Panc1 (cell line): ENCODE measurements at regions not wholly inside any gene's neighbourhood (a gene's known extent, or its start where the extent isn't known, plus 50 kb on each side); places are given as distances from the start of the nearest gene placed in this dataset.
"Not testable (repeated sequence)": the region's sequence is repeated elsewhere in the genome, so short reads cannot be mapped to it uniquely, and the experiment has no call there.

Source experiments
- ATAC-seq: fragments of 200-7000 bp; cut with Tn5 transposase; 2 replicates; pipeline ENCODE4 v1.9.1; 2020; ENCODE audit warnings: mild to moderate bottlenecking, moderate library complexity
- BruUV-seq: library from RNA; stranded (reverse); fragments of 400-500 nt; replicated peaks from 2 replicates; lab custom pipeline; 2021; lab: Mats Ljungman, UMichigan
- CTCF ChIA-PET: fragments of 300-600 bp; sonication (Branson Sonifier 250); formaldehyde crosslinking; loops from one replicate; lab custom pipeline; 2022; ENCODE audit warnings: antibody characterized with exemption; lab: Charles Lee
- POLR2A ChIA-PET: fragments of 300-600 bp; sonication (Branson Sonifier 250); formaldehyde crosslinking; loops from one replicate; lab custom pipeline; 2022; ENCODE audit warnings: antibody characterized with exemption; lab: Charles Lee
- DNase-seq: peaks from one replicate; pipeline ENCODE4 v3.0.0-alpha.2; 2010; ENCODE audit warnings: low read depth, low spot score
- H3K27ac ChIP-seq: 2 replicates; pipeline ENCODE4 v1.5.1; 2011; ENCODE audit warnings: mild to moderate bottlenecking, low read length, inconsistent platforms
- H3K27me3 ChIP-seq: fragments of 200-500 bp; sonication (Bioruptor generic); 2 replicates; pipeline ENCODE4 v1.6.0; 2014; ENCODE audit warnings: low read length, inconsistent platforms; ENCODE audit not compliant: control insufficient read depth, insufficient read depth
- H3K36me3 ChIP-seq: fragments of 200-500 bp; sonication (Bioruptor generic); 2 replicates; pipeline ENCODE4 v1.5.1; 2014; ENCODE audit warnings: inconsistent platforms, mild to moderate bottlenecking, low read length, moderate library complexity; ENCODE audit not compliant: control insufficient read depth, insufficient read depth
- H3K4me1 ChIP-seq: 2 replicates; pipeline ENCODE4 v1.5.1; 2011; ENCODE audit warnings: inconsistent platforms, mild to moderate bottlenecking, low read length, moderate library complexity; ENCODE audit not compliant: control insufficient read depth, insufficient read depth
- H3K4me3 ChIP-seq, 2 experiments: 2 replicates each; pipeline ENCODE4 v1.5.1; 2011 to 2012; ENCODE audit warnings: low read depth in 2 of 2, low read length in 2 of 2, mild to moderate bottlenecking in 2 of 2, inconsistent platforms in 1 of 2, moderate library complexity in 1 of 2
- H3K9me3 ChIP-seq: fragments of 200-500 bp; sonication (Bioruptor generic); 2 replicates; pipeline ENCODE4 v1.5.1; 2014; ENCODE audit warnings: low read depth, mild to moderate bottlenecking, inconsistent platforms, low read length, moderate library complexity; ENCODE audit not compliant: control insufficient read depth, insufficient read depth
- CTCF ChIP-seq: fragments of 450-650 bp; IDR thresholded peaks from 2 replicates; pipeline ENCODE4 v1.5.1; 2017; ENCODE audit warnings: mild to moderate bottlenecking
- POLR2AphosphoS5 ChIP-seq: IDR thresholded peaks from 2 replicates; pipeline ENCODE4 v1.6.1; 2012; ENCODE audit warnings: mild to moderate bottlenecking, low read depth, low read length, moderate library complexity
- REST ChIP-seq, 2 experiments: IDR thresholded peaks; 2 replicates each; pipeline ENCODE4 v1.6.1; 2011 to 2012; ENCODE audit warnings: low read depth in 2 of 2, control low read depth in 1 of 2, low read length in 1 of 2, mild to moderate bottlenecking in 1 of 2, moderate library complexity in 1 of 2; ENCODE audit not compliant: insufficient read depth in 1 of 2
- SIN3A ChIP-seq: IDR thresholded peaks from 2 replicates; pipeline ENCODE4 v1.6.1; 2012; ENCODE audit warnings: low read depth, mild to moderate bottlenecking, low read length, moderate library complexity, borderline replicate concordance; ENCODE audit not compliant: insufficient read depth
- TCF7L2 ChIP-seq: IDR thresholded peaks from 2 replicates; pipeline ENCODE4 v1.6.1; 2011; ENCODE audit warnings: mild to moderate bottlenecking, low read depth, low read length, inconsistent platforms
- in situ Hi-C: cut with HindIII; loops from 2 replicates; pipeline ENCODE4 v1.10.0; 2016; ENCODE audit warnings: low sequenced_read_pairs, low pct_unique_long_range_greater_than_20kb
- intact Hi-C: fragments of 100-400 bp; cut with micrococcal nuclease; formaldehyde crosslinking; loops from one replicate; pipeline ENCODE4 v1.10.0; 2022; ENCODE audit not compliant: unreplicated experiment

- CTCF ChIA-PET: not testable (repeated sequence)
These were observed 921.3 kb upstream of the PCDH10 start for GRCh38 chr4:132227857-132228165.

GRCh38 chr4:132228676-132229075, 920.4 kb upstream of the PCDH10 start:
- no TSS peak for BruUV-seq
- Histone ChIP-seq H3K27me3 (no peaks in the 10 kb centered on the region), H3K9me3 (no peaks in the 10 kb centered on the region), H3K4me1 (no peaks in the 10 kb centered on the region), H3K36me3 (no peaks in the 10 kb centered on the region), H3K4me3 (no peak overlapping the region), H3K27ac (no peak overlapping the region)
- no peak for TF ChIP-seq POLR2AphosphoS5
- no peak for TF ChIP-seq REST (IDR thresholded peaks at IDR 0.05; ENCODE audit: insufficient read depth in 1 of 2, low read depth in 2 of 2, low read length in 1 of 2)
- no peak for TF ChIP-seq CTCF
- TF ChIP-seq SIN3A: no peak
- no peak for TF ChIP-seq TCF7L2
- ChIA-PET CTCF (no interaction called here), POLR2A (no interaction called here)
- in situ Hi-C loops (no loop called here), intact Hi-C loops (no loop called here)
- ATAC-seq (no peak), DNase-seq (no peak)

More at GRCh38 chr4:132227857-132228165, 921.3 kb upstream of the PCDH10 start:
- H3K36me3 ChIP-seq, H3K27ac ChIP-seq, H3K4me1 ChIP-seq, intact Hi-C loops, DNase-seq, in situ Hi-C loops, H3K9me3 ChIP-seq, BruUV-seq, POLR2A ChIA-PET, H3K27me3 ChIP-seq: not testable (repeated sequence)
- TF ChIP-seq CTCF: peak; percentile 70
- peak; percentile 92 for ATAC-seq
- peak overlapping the region; percentile 19 to 30; a peak in 3 of 4 replicates for H3K4me3 ChIP-seq

- Histone ChIP-seq H3K4me3 (no peak overlapping the region), H3K9me3 (no peaks in the 10 kb centered on the region), H3K27ac (no peak overlapping the region), H3K36me3 (no peaks in the 10 kb centered on the region), H3K27me3 (no peaks in the 10 kb centered on the region), H3K4me1 (no peaks in the 10 kb centered on the region)
- ATAC-seq (no peak), DNase-seq (no peak)
- CTCF ChIA-PET: interaction anchor here (0.7 kb wide), 1 partner anchor 19 kb away, joined by 4 read pairs; no protein-coding TSS in a partner anchor
- in situ Hi-C loops (no loop called here), intact Hi-C loops (no loop called here)
- TF ChIP-seq REST (IDR thresholded peaks at IDR 0.05; ENCODE audit: insufficient read depth in 1 of 2, low read depth in 2 of 2, low read length in 1 of 2) (no peak), TCF7L2 (no peak), SIN3A (no peak), POLR2AphosphoS5 (no peak), CTCF (no peak)
- POLR2A ChIA-PET: no interaction called here
- no TSS peak for BruUV-seq
These were observed 919.1 kb upstream of the PCDH10 start for GRCh38 chr4:132230025-132230424.
